IMR-90 (cell line): ENCODE measurements at regions not wholly inside any gene's neighbourhood (a gene's known extent, or its start where the extent isn't known, plus 50 kb on each side); places are given as distances from the start of the nearest gene placed in this dataset.

ENCODE experiments used
- ATAC-seq: fragments of 200-7000 bp; cut with Tn5 transposase; 2 replicates; pipeline ENCODE4 v1.9.1; 2020; ENCODE audit warnings: low read depth, mild to moderate bottlenecking, moderate library complexity
- BruUV-seq: library from RNA; stranded (reverse); fragments of 400-500 nt; replicated peaks from 2 replicates; lab custom pipeline; 2021; lab: Mats Ljungman, UMichigan
- CTCF ChIA-PET: fragments of 300-600 bp; formaldehyde crosslinking; extraction: SDS; loops from one replicate; lab custom pipeline; 2021; ENCODE audit warnings: antibody characterized with exemption; lab: Yijun Ruan, JAX
- POLR2A ChIA-PET: fragments of 300-600 bp; sonication (Branson Sonifier 250); formaldehyde crosslinking; loops from one replicate; lab custom pipeline; 2022; ENCODE audit warnings: antibody characterized with exemption; ENCODE audit not compliant: unreplicated experiment; lab: Charles Lee
- DNase-seq: peaks from one replicate; pipeline ENCODE4 v3.0.0; 2013
- H2AFZ ChIP-seq: replicated peaks from 2 replicates; pipeline ENCODE3; 2013; ENCODE audit warnings: low read length, mild to moderate bottlenecking; ENCODE audit not compliant: poor library complexity
- H2AK5ac ChIP-seq: 2 replicates; pipeline ENCODE4 v1.6.1; 2013; ENCODE audit warnings: low read depth, low read length, inconsistent platforms
- H2AK9ac ChIP-seq: replicated peaks from 2 replicates; pipeline ENCODE3; 2013; ENCODE audit warnings: mild to moderate bottlenecking, low read depth, low read length, moderate library complexity; ENCODE audit not compliant: poor library complexity
- H2BK120ac ChIP-seq: 2 replicates; pipeline ENCODE4 v1.6.1; 2013; ENCODE audit warnings: low read depth, low read length, inconsistent platforms
- H2BK15ac ChIP-seq: 3 replicates; pipeline ENCODE4 v1.6.1; 2013; ENCODE audit warnings: low read depth, low read length, inconsistent platforms
- H2BK20ac ChIP-seq: 2 replicates; pipeline ENCODE4 v1.6.1; 2013; ENCODE audit warnings: low read depth, mild to moderate bottlenecking, inconsistent platforms, low read length, moderate library complexity
- H2BK5ac ChIP-seq: 2 replicates; pipeline ENCODE4 v1.6.1; 2013; ENCODE audit warnings: mild to moderate bottlenecking, low read depth, low read length, inconsistent platforms; ENCODE audit not compliant: poor library complexity, severe bottlenecking
- H3K14ac ChIP-seq: replicated peaks from 2 replicates; pipeline ENCODE4 v1.6.1; 2013; ENCODE audit warnings: low read depth, low read length, inconsistent platforms
- H3K18ac ChIP-seq: 2 replicates; pipeline ENCODE4 v1.6.1; 2013; ENCODE audit warnings: low read depth, low read length, control low read depth
- H3K23ac ChIP-seq: 2 replicates; pipeline ENCODE4 v1.6.1; 2013; ENCODE audit warnings: low read depth, low read length, inconsistent platforms
- H3K27ac ChIP-seq: 2 replicates; pipeline ENCODE4 v1.5.1; 2013; ENCODE audit warnings: mild to moderate bottlenecking, control low read depth, low read length; ENCODE audit not compliant: insufficient read depth
- H3K27me3 ChIP-seq: 2 replicates; pipeline ENCODE4 v1.6.1; 2013; ENCODE audit warnings: low read length; ENCODE audit not compliant: control insufficient read depth, insufficient read depth
- H3K36me3 ChIP-seq: 2 replicates; pipeline ENCODE4 v1.6.1; 2013; ENCODE audit warnings: low read length, mixed read lengths; ENCODE audit not compliant: control insufficient read depth, insufficient read depth
- H3K4ac ChIP-seq: 2 replicates; pipeline ENCODE4 v1.6.1; 2013; ENCODE audit warnings: low read depth, low read length, inconsistent platforms
- H3K4me1 ChIP-seq: 2 replicates; pipeline ENCODE4 v1.6.1; 2013; ENCODE audit warnings: low read length, mixed read lengths; ENCODE audit not compliant: control insufficient read depth, insufficient read depth
- H3K4me2 ChIP-seq: 2 replicates; pipeline ENCODE4 v1.6.1; 2013; ENCODE audit warnings: low read depth, mild to moderate bottlenecking, control low read depth, low read length, moderate library complexity
- H3K4me3 ChIP-seq: 2 replicates; pipeline ENCODE4 v1.5.1; 2013; ENCODE audit warnings: low read depth, mild to moderate bottlenecking, control low read depth, low read length, moderate library complexity; ENCODE audit not compliant: insufficient read depth
- H3K56ac ChIP-seq: 2 replicates; pipeline ENCODE4 v1.6.1; 2013; ENCODE audit warnings: low read length, inconsistent platforms; ENCODE audit not compliant: insufficient read depth; ENCODE audit errors: extremely low read depth
- H3K79me1 ChIP-seq, 2 experiments: 2 replicates each; pipeline ENCODE4 v1.6.1; 2013; ENCODE audit warnings: low read length in 2 of 2, inconsistent platforms in 1 of 2, low read depth in 1 of 2
- H3K9ac ChIP-seq: 2 replicates; pipeline ENCODE4 v1.6.1; 2013; ENCODE audit warnings: low read depth, low read length, control low read depth
- H3K9me1 ChIP-seq: 2 replicates; pipeline ENCODE4 v1.6.1; 2013; ENCODE audit warnings: low read length, inconsistent platforms; ENCODE audit not compliant: insufficient read depth
- H3K9me3 ChIP-seq: 2 replicates; pipeline ENCODE4 v1.6.1; 2013; ENCODE audit warnings: low read length; ENCODE audit not compliant: control insufficient read depth, insufficient read depth
- H4K20me1 ChIP-seq: 2 replicates; pipeline ENCODE4 v1.6.1; 2013; ENCODE audit warnings: low read length, inconsistent platforms; ENCODE audit not compliant: insufficient read depth
- H4K5ac ChIP-seq: 2 replicates; pipeline ENCODE4 v1.6.1; 2013; ENCODE audit warnings: mild to moderate bottlenecking, low read depth, low read length, control low read depth
- H4K8ac ChIP-seq, 2 experiments: 2 replicates each; pipeline ENCODE4 v1.6.1; 2013; ENCODE audit warnings: low read depth in 2 of 2, low read length in 2 of 2, control low read depth in 1 of 2, inconsistent platforms in 1 of 2
- H4K91ac ChIP-seq: 2 replicates; pipeline ENCODE4 v1.6.1; 2013; ENCODE audit warnings: low read depth, low read length, inconsistent platforms; ENCODE audit not compliant: insufficient read depth
- BHLHE40 ChIP-seq: fragments of 150-350 bp; IDR thresholded peaks from 2 replicates; pipeline ENCODE4 v1.6.1; 2016; ENCODE audit warnings: mild to moderate bottlenecking, low read depth, low read length
- CEBPB ChIP-seq: IDR thresholded peaks from 2 replicates; pipeline ENCODE4 v1.6.1; 2012; ENCODE audit warnings: low read depth, low read length, improper control_type of control experiment
- MAFK ChIP-seq: IDR thresholded peaks from 2 replicates; pipeline ENCODE4 v1.6.1; 2012; ENCODE audit warnings: low read depth, low read length, improper control_type of control experiment
- MAZ ChIP-seq: IDR thresholded peaks from 2 replicates; pipeline ENCODE4 v1.6.1; 2012; ENCODE audit warnings: low read depth, mild to moderate bottlenecking, low read length, improper control_type of control experiment, moderate library complexity, borderline replicate concordance
- POLR2A ChIP-seq: IDR thresholded peaks from 2 replicates; pipeline ENCODE4 v1.6.1; 2012; ENCODE audit warnings: mild to moderate bottlenecking, low read depth, low read length
- WGBS, 2 experiments: methylation state at CpG; one replicate each; pipeline versions ENCODE4 v1.1.5 to v1.1.7; 2013; ENCODE audit warnings: missing lambda C conversion rate in 2 of 2; ENCODE audit not compliant: insufficient read length in 1 of 2; ENCODE audit errors: extremely low coverage in 2 of 2; 5-methylcytosine and 5-hydroxymethylcytosine counted together
- dilution Hi-C: fragments of 300-500 bp; cut with HindIII; formaldehyde crosslinking; loops from one replicate; pipeline ENCODE4 v1.14.3; 2018; ENCODE audit warnings: low sequenced_read_pairs; ENCODE audit not compliant: unreplicated experiment
- in situ Hi-C: fragments of 300-500 bp; cut with MboI; formaldehyde crosslinking; loops from 3 replicates; pipeline ENCODE4 v1.14.3; 2019; ENCODE audit warnings: low sequenced_read_pairs, inconsistent platforms, mixed read lengths
- intact Hi-C: fragments of 100-400 bp; cut with micrococcal nuclease; formaldehyde crosslinking; loops from 2 replicates; pipeline ENCODE4 v1.10.0; 2022

DNA sequence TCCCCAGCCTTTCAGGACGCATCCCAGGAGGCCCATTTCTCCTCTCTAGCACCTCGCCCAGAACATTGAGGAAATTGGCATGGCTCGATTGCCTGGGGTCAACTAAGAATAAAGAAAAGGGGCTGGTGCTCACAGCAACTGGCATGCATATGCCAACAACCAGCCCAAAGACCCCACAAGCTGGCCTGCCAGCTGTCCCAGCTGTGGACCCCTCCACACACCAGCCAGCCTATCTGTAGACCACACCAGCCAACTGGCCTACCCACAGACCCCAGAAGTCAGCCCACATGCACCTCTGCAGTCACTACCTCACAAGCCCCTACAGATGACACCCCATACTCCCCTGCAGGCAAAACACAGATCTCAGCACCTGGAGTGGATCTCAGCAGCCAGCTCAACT, 123.8 kb upstream of the ID2 start:
- Histone ChIP-seq H2BK5ac (no peak overlapping the region), H3K9ac (no peak overlapping the region), H2BK120ac (no peak overlapping the region), H3K4me2 (no peak overlapping the region), H2BK15ac (no peak overlapping the region), H4K8ac (no peak overlapping the region), H3K9me3 (peaks cover 6% of the 10 kb centered on the region; the same call in 1 of the 2 replicates), H3K14ac (no peak overlapping the region), H4K20me1 (no peaks in the 10 kb centered on the region), H4K91ac (no peak overlapping the region), H3K9me1 (no peaks in the 10 kb centered on the region), H3K23ac (no peak overlapping the region), H3K4me3 (no peak overlapping the region), H2AK5ac (no peak overlapping the region), H3K27ac (no peak overlapping the region), H3K79me1 (no peaks in the 10 kb centered on the region), H3K56ac (no peak overlapping the region), H2BK20ac (no peak overlapping the region), H3K4me1 (no peaks in the 10 kb centered on the region), H3K18ac (no peak overlapping the region), H3K27me3 (no peaks in the 10 kb centered on the region), H4K5ac (no peak overlapping the region), H2AK9ac (no peak overlapping the region), H2AFZ (no peak overlapping the region), H3K4ac (no peak overlapping the region), H3K36me3 (no peaks in the 10 kb centered on the region)
- 95% methylated on average over 3 of the region's 3 CpGs; no CpG with 5 or more reads in 1 of the 2 experiments for WGBS, 2 experiments
- no TSS peak for BruUV-seq
- no peak for DNase-seq
- intact Hi-C loops, result no loop called here
- POLR2A ChIA-PET, result no interaction called here
- ATAC-seq, result no peak
- TF ChIP-seq POLR2A (no peak), BHLHE40 (no peak), MAFK (no peak), CEBPB (no peak), MAZ (no peak)
- in situ Hi-C loops, result no loop called here
- dilution Hi-C loops, result no loop called here
- CTCF ChIA-PET, result no interaction called here
